ENCODE measurements at regions not wholly inside any gene's neighbourhood (a gene's known extent, or its start where the extent isn't known, plus 50 kb on each side); places are given as distances from the start of the nearest gene placed in this dataset.
"Not testable (repeated sequence)": the region's sequence is repeated elsewhere in the genome, so short reads cannot be mapped to it uniquely, and the experiment has no call there.

DNA sequence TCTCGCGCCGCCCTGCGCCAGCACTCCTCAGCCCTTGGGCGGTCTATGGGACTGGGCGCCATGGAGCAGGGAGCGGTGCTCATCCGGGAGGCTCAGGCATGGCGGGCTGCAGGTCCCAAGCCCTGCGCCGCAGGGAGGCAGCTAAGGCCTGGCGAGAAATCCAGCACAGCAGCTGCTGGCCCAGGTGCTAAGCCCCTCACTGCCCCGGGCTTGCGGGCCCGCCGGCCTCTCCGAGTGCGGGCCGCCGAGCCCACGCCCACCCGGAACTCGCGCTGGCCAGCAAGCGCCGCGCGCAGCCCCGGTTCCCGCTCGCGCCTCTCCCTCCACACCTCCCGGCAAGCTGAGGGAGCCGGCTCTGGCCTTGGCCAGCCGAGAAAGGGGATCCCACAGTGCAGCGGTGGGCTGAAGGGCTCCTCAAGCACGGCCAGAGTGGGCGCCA, 1517.2 kb downstream of the GRIK2 start:
- DNase-seq (ENCODE audit: low spot score) = not testable (repeated sequence)

DNA sequence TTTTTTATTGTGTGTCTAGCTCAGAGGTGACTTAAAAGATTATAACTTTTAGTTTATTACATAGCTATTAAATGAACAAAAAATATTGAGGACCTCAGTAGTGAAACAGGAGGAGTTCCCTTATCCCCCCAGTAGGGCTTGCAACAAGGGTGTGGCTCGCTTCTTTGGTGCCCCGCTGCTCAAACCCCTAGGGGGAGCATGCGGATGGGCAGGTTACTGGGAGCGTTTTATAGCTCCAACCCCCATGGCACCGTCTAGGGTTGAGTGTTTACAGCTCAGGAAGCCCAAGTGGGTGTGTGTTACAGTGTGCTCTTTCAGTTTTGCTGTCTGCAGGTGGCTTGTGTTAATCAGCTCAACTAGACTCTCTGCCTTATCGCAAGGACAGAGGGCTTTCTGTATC, 1513.7 kb downstream of the GRIK2 start:
- no peak for DNase-seq (ENCODE audit: low spot score)

DNA sequence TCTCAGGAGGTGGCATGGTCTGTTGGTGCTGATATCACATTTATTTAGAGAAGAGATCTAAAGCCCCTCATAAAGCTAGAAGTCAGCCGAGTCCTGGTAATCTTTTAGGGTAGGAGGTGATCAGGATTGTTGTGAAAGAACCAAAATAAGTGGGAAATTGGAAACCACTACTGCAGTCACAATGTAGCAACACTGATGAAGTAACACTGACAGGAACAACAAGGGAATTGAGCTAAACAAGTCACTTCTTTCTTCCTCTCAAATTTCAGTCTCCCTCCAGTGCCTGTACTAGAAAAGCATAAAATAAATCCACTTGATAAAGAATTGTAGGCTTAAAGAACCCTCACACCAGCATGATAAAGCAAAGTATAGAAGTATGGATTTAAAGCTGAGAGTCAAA, 1509.0 kb downstream of the GRIK2 start:
- DNase-seq (ENCODE audit: low spot score) = no peak

DNA sequence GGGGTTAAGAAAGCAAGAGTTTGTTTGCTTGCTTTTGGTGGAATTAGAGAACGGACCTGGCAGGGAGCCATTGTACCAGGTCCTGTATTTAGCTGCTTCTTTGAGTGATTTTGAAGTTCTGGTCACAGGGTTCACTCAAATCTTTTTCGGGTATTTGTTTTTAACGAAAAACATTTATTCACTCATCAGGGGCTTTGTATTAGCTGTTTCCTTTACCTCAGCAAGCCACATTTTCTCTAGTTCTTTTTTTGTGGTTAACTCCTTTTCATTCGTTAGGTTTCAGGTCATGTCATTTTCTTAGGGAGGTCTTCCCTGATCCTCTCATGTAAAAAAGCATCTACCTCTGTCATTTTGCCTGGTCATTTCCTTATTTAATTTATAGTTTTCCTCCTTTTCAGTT, 1502.2 kb downstream of the GRIK2 start:
- DNase-seq (ENCODE audit: low spot score) = no peak

DNA sequence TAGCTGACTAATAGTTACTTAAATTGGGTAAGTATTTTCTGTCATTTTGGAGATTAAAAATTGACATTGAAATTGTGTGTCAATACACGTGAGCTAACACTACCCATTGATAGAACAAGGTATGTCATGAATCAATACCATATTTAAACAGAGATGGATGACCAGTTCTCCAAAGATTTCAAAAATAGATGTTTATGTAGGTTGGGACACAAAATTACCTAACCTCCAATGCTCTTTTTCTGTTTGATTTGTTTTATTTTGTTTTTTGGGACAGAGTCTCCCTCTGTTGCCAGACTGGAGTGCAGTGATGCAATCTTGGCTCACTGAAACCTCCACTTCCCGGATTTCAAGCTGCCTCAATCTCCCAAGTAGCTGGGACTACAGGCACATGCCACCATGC, 1491.7 kb downstream of the GRIK2 start:
- DNase-seq (ENCODE audit: low spot score) = no peak

DNA sequence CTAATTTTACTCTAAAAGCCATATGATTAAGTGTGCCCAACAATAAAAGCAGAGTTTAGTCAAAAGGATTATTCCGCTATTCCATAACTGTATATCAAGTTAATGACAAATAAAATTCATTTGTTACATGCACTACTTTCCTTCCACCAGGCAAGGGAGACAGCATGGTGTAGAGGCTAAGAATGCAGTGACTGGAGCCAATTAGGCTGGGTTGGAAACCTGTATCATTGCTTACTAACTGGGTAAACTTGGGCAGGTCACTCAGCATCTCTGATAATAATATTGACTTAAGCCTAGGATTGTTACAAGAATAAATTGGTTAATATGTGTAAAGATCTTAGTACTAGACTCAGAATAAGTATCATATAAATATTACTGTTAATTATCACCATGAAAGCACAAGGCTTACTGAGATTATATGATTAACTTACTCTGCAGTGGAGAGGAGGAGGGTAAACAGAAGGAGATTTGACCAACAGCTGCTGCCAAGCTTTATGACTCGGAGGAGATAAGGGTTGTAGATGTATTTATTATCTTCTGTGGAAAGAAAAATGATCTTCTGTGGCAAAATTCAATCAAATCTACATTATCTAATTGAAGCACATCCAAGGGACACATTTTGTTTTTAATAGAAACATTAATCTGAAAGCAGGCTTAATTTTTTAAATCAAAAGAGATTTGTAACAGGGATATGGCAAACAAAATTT, 1459.9 kb downstream of the GRIK2 start:
- DNase-seq (ENCODE audit: low spot score) = no peak

DNA sequence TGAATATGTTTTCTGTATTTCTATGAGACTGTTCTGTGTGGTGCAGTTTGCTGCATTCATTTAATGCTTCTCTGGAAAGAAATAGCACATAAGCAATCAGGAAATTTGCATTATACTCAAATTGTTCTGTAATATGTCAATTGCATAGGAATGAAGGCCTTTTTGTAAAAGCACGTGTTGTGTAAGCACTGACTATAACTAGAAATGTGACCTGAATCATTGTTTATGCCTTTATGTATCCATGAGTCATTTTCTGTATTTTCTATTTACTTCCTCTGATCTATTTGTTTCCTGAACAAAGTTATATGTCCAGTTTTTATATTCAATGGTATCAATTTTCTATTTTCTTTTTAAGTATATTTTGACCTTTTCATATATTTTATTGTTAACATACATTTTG, 1455.3 kb downstream of the GRIK2 start:
- DNase-seq (ENCODE audit: low spot score) = no peak

DNA sequence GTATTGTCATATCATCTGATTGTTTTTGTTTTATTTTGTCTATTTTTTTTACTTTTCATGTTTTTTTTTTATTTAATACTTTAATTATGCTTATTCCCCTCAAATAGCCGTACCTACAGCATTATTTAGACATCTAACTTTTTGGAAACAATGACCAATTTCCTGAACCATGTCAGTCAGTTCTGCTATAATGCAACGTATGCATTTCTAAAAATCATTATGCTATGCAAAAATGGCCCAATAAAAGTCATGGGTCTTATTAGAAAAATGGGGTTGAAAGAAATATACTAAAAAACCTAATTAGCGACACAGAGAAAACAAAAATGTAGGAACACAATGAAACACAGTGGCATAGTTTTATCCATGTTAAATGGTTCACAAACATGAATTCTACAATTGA, 1454.7 kb downstream of the GRIK2 start:
- DNase-seq (ENCODE audit: low spot score) = no peak

DNA sequence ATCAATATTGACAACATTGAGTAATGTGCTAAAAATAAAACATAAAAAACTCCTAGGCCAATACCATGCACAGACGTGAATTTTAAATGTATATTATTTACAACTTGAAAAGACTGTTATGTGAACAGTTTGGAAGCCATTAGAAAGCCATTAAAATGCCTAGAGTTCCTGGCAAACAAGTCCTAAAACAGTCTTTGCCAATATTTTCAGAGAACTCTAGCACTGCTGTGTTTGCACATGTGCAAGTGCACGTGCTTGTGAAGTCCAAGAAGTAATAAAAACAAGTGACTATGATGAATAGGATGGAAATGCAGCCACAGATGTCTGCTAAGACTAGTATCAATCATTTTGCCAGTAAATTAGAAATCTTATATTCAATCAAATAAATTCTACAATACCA, 1447.6 kb downstream of the GRIK2 start:
- DNase-seq (ENCODE audit: low spot score) = no peak

DNA sequence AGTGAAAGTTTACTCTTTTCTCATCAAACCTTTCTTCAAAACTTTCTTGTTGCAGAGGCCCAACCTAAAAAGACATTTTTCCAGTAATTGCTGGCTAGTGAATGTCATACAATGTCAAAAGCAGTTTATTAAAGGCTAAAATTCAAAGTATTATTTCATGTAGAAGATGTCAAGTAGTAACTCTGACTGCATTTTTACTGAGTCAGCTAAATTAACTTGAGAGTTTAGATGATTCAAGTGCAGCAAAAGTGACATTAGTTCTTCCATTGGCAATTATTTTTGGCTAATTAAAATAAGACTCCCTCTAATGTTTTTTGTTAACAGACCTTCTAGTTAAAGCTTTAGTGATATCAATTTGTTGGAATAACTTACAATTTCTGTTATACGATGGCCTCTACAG, 1438.5 kb downstream of the GRIK2 start:
- DNase-seq (ENCODE audit: low spot score) = no peak

DNA sequence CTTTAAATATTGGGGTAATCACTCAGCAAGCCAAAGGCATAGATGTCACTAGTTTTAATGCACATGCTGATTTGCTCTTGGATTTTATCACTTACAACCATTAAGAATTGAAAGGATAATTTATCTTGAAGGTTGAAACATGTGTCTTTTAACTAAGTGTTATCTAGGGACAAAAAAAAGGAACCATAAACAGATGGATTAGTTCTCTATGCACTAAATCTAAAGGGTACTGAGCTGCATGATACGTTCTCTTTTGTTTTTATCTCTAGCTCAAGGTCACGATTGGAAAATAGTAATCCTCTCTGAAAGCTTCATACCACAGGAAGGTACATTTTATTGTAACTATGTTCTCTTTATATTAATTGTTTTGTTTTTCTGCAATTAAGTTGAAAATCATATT, 1426.6 kb downstream of the GRIK2 start:
- no peak for DNase-seq (ENCODE audit: low spot score)

DNA sequence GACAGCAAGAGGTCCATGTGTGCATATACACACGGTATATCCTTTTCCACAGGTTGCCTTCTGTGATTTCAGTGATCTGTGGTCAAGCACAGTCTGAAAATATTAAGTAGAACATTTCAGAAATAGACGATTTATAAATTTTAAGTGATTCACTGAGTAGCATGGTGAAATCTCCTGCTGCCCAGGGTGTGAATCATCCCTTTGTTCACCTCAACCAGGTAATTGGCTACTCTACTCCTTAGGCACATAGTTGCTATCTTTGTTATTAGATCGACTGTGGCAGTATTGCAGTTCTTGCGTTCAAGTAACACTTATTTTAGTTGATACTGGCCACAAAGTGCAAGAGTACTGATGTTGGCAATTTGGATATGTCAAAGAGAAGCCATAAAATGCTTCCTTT, 1421.7 kb downstream of the GRIK2 start:
- DNase-seq (ENCODE audit: low spot score) = no peak

DNA sequence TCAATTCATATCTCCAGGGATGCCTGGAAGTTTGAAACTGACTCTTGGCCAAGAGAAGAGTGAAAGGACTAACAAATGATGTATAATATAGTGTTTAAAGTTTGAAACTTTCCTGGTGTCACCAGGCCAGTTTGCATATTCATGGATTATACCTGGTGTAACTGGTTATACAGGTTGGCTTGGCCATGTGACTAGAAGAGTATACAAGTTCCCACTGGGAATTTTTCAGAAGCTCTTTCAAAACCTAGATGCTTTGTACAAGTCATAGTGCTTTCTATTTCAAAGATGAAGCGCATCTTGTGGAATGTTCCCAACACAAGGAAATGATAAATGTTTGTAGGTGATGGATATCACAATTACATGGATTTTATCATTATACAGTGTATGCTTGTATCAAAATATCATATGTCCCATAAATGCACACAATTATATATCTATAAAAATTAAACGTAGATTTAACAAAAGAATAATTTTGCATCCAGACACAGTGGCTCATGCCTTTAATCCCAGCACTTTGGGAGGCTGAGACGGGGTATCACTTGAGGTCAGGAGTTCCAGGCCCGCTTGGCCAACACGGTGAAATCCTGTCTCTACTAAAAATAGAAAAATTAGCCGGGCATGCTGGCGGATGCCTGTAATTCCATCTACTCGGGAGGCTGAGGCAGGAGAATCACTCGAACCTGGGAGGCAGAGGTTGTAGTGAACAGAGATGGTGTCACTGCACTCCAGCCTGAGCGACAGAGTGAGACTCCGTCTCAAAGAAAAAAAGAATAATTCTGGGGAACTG, 1420.2 kb downstream of the GRIK2 start:
- DNase-seq (ENCODE audit: low spot score) = no peak

DNA sequence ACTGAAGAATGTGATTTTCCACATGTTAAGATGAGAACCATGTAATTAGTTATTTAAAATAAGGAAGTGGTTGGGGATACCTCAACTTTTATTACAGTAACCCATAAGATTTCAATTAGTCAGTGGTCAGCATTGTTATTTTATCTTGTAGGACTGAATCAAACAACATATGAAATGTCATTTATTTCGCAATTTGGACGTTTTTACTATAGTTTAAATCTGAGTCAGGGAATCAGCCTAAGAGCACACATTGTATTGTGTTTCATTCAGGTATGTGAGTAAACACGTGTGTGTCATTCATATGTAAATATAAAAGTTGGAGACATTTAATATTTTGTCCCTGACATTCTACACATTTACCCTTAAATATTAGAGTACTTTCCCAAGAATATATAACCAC, 1418.7 kb downstream of the GRIK2 start:
- DNase-seq (ENCODE audit: low spot score) = no peak

DNA sequence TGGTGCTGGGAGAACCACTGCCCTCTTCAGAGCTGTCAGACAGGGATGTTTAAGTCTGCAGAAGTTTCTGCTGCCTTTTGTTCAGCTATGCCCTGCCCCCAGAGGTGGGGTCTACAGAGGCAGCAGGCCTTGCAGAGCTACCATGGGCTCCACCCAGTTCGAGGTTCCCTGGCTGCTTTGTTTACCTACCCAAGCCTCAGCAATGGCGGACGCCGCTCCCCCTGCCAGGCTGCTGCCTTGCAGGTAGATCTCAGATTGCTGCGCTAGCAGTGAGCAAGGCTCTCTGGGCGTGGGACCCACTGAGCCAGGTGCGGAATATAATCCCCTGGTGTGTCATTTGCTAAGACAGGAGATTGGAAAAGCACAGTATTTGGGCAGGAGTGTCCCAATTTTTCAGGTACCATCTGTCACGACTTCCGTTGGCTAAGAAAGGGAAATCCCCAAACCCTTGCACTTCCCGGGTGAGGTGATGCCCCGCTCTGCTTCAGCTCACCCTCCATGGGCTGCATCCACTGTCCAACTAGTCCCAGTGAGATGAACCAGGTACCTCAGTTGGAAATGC, 1415.5 kb downstream of the GRIK2 start:
- not testable (repeated sequence) for DNase-seq (ENCODE audit: low spot score)

DNA sequence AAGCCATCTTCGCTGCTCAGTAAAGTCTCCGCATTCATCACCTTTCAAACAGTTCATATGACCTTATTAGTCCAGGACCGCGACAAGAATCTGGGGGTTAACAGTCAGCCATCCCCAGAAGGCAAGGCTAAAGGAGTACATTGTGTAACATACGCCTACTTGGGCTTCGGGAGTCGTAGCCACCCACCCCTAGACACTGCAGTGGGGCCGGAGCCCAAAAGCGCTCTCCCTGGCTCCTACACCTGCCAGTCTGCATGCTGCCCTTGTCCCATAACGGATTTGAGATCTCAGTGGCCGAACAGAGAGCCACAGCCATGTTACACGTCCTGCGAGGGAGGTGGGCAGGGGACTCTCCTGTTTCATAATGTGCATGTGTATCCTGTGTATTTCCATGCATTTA, 1405.5 kb downstream of the GRIK2 start:
- no peak for DNase-seq (ENCODE audit: low spot score)

DNA sequence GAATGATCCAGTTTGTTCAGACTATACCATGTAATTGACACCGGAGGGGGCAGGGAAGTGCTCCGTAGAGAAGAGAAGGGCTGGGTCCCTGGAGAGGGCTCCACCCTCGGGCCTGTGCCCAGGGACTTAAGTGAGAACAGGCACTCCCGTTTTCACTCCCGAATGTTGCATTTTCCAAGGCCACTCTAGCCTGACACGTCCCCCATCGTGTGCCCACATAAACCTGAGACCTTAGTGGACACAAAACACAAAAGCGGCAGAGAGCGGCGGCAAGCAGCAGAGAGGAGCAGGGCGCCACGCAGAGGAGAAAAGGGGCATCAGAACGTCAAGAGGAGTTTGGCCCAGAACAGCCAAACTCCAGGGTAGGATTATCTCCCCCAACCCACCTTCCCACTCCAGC, 1405.1 kb downstream of the GRIK2 start:
- DNase-seq (ENCODE audit: low spot score) = no peak

DNA sequence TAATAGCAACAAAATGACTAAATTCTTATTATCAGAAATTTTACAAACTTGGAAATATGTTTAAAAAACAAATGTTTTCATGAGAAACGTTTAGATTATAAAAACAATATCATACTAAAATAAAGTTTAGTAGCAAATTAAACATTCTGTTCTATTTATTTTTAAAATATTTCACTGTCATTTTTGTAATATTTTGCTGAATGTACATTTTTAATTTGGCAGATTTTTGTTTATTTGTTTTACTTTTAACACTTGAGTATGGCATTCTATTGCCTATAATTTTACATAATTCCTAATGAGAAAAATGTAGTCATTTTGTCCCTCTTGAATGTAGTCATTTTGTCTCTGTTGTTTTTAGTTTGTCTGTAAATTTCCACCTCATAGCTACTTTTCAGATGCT, 1400.2 kb downstream of the GRIK2 start:
- DNase-seq (ENCODE audit: low spot score) = no peak

DNA sequence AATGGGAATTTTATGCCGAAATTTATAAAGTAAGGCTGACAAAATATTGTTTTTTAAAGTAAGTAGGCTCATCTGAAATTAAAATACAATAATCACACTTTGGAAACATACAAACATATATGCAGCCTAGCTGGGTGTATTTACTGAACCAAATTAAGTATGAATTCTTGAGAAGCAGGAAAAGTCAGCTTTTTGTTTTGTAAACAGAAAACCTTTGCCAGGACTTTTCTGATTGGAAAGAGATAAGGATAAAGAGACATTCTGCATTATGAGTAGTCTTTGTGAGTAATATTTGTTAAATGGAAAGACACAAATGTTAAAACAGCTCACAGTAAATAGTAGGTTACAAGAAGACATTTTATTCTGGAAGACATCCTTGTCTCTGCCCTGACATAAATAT, 1380.8 kb downstream of the GRIK2 start:
- DNase-seq (ENCODE audit: low spot score) = no peak

DNA sequence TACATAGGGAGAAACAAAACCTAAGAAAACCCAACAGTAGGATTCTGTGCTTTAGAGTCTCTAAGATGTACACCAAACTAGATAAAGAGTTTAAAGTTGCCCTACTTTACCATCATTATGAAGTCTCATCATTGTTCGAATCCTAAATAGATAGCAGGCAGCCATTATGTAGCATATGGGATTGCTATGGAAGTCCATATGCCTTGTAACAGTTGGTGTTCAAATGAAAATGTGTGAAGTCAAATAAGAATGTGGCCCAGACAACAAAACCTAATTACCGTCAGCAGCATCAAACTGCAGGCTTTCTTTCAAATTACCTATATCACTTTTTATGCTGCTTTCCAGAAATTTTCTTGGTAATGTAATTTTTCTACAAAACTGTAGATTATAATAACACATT, 1380.1 kb downstream of the GRIK2 start:
- DNase-seq (ENCODE audit: low spot score) = no peak

DNA sequence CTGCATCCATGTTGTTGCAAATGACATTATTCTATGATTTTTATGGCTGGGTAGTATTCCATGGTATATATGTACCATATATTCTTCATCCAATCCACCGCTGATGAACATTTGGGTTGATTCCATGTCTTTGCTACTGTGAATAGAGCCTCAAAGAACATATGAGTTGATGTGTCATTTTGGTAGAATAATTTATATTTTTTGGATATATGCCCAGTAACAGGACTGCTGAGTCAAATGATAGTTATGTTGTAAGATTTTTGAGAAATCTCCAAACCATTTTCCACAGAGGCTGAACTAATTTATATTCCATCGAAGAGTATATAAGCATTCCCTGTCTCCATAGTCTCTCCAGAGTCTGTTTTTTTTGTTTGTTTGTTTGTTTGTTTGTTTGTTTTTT, 1373.5 kb downstream of the GRIK2 start:
- DNase-seq (ENCODE audit: low spot score) = no peak

DNA sequence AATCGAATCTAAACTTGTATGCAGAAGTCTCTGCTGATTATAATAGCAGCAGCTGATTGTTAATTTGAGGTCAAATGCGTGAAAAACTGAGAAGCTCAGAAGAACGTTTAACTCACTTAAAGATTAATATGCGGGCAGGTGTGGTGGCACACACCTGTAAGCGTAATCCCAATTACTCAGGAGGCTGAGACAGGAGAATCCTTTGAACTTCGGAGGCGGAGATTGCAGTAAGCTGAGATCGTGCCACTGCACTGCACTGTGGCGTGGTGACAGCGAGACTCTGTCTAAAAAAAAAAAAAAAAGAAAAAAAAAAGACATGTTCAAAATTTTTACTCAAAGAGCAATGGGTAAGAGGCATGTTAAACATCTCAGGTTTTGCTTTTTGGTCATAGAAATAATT, 1370.8 kb downstream of the GRIK2 start:
- no peak for DNase-seq (ENCODE audit: low spot score)

DNA sequence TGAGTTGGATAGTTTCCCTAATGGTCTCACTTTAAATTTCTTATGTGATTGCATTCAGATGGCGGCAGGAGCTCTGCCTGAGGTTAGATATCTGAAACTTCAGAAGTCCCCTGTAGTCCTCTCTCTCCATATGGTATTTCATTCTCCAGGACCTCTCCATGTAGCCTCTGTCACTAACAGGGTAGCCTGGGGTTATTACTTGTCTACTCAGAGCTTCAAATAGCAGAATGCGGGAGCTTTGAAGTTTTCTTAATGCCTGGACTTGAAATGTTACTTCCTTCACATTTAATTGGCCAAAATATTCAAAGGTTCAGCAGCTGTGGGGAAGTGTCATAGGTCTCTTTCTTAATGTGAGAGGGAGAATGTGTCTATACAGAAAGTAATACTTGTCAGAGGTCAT, 1370.4 kb downstream of the GRIK2 start:
- no peak for DNase-seq (ENCODE audit: low spot score)

DNA sequence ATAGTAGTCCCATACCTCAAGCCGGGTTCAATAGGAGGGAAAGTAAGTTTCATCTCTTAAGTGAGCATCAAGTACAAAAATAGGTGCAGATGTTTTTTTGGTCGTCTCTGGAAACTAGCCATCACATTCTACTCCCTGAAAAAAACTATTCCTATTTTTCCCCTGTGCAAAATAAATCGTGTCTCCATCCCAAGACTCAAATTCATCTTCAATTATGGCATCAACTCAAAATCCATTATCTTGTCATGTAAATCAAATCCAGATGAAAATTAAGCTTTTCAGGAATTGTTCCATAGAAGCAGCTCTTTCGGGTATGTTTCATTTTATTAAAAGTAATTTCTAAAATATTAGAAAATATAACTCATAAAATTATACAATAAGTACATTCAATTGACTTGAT, 1368.4 kb downstream of the GRIK2 start:
- DNase-seq (ENCODE audit: low spot score) = no peak
